ENCODE measurements at regions not wholly inside any gene's neighbourhood (a gene's known extent, or its start where the extent isn't known, plus 50 kb on each side); places are given as distances from the start of the nearest gene placed in this dataset.

DNA sequence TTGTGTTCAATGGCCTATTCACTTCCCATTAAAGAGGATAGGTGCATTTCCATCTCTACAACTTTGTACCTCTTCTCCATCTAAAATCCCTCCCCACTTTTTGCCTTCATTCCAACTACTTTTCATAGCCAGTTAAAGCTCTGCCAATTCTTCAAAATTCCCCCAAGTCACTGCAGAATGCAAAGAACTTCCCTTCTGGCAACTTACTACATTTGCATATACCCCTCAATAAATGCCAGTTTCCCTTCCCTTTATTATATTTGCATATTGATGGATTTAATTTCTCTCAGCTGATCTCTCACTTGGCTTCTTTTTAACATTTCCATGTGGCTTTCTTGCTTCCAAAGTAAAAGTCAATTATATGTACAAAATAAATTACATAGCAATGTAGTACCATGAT, 393.4 kb downstream of the HACE1 start:
- TF ChIP-seq, protein P1, sequence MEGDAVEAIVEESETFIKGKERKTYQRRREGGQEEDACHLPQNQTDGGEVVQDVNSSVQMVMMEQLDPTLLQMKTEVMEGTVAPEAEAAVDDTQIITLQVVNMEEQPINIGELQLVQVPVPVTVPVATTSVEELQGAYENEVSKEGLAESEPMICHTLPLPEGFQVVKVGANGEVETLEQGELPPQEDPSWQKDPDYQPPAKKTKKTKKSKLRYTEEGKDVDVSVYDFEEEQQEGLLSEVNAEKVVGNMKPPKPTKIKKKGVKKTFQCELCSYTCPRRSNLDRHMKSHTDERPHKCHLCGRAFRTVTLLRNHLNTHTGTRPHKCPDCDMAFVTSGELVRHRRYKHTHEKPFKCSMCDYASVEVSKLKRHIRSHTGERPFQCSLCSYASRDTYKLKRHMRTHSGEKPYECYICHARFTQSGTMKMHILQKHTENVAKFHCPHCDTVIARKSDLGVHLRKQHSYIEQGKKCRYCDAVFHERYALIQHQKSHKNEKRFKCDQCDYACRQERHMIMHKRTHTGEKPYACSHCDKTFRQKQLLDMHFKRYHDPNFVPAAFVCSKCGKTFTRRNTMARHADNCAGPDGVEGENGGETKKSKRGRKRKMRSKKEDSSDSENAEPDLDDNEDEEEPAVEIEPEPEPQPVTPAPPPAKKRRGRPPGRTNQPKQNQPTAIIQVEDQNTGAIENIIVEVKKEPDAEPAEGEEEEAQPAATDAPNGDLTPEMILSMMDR (IDR thresholded peaks at IDR 0.05; ENCODE audit: extremely low read depth in 1 of 2, insufficient read depth in 1 of 2, low read depth in 1 of 2, low read length in 2 of 2) = no peak
- TF ChIP-seq POLR2A (IDR thresholded peaks at IDR 0.05; ENCODE audit: low read depth, low read length) (no peak), FOS (IDR thresholded peaks at IDR 0.05; ENCODE audit: borderline replicate concordance, insufficient read depth, low read length) (no peak), POLR2AphosphoS5 (IDR thresholded peaks at IDR 0.05; ENCODE audit: insufficient read depth, low read depth, low read length) (no peak), MAX (IDR thresholded peaks at IDR 0.05; ENCODE audit: insufficient read depth, insufficient read length) (no peak), EZH2 (IDR thresholded peaks at IDR 0.05; ENCODE audit: borderline replicate concordance, low read depth, low read length, severe bottlenecking) (no peak), JUN (IDR thresholded peaks at IDR 0.05; ENCODE audit: borderline replicate concordance, insufficient read depth, insufficient read length, low read depth) (no peak)

All from endothelial cell of umbilical vein (primary cell).